Stimulated activated CD8-positive, alpha-beta memory T cell treated with anti-CD3 and anti-CD28 coated beads, Interleukin-4, amount 100 ng/mL, for 24 hours (primary cell): ENCODE measurements at regions not wholly inside any gene's neighbourhood (a gene's known extent, or its start where the extent isn't known, plus 50 kb on each side); places are given as distances from the start of the nearest gene placed in this dataset.

Experiments used
- DNase-seq: peaks from one replicate; pipeline ENCODE4 v3.0.0-alpha.2; 2020; ENCODE audit warnings: low read depth

GRCh38 chr14:49016381-49016780 is 569.8 kb downstream of the RPS29 start:
- no peak for DNase-seq

GRCh38 chr14:49014476-49014875 is 571.7 kb downstream of the RPS29 start:
- no peak for DNase-seq

- no peak for DNase-seq
Measured at GRCh38 chr14:49008363-49008762, 577.8 kb downstream of the RPS29 start.

- DNase-seq: no peak
Measured at GRCh38 chr14:48991141-48991540, 595.0 kb downstream of the RPS29 start.

- DNase-seq: no peak
Measured at GRCh38 chr14:48983351-48983888, 602.8 kb downstream of the RPS29 start.

GRCh38 chr14:48974994-48975393 is 611.2 kb downstream of the RPS29 start:
- no peak for DNase-seq

GRCh38 chr14:48973151-48973550 is 613.0 kb downstream of the RPS29 start:
- no peak for DNase-seq

- DNase-seq: no peak
Measured at GRCh38 chr14:48970943-48971342, 615.2 kb downstream of the RPS29 start.

- DNase-seq: no peak
Measured at GRCh38 chr14:48967419-48967818, 618.8 kb downstream of the RPS29 start.

- DNase-seq: no peak
Measured at GRCh38 chr14:48963231-48963790, 622.9 kb downstream of the RPS29 start.

- DNase-seq: no peak
Measured at GRCh38 chr14:48957486-48957885, 628.7 kb downstream of the RPS29 start.

- DNase-seq: no peak
Measured at GRCh38 chr14:48955857-48956256, 630.3 kb downstream of the RPS29 start.

- no peak for DNase-seq
Measured at GRCh38 chr14:48954446-48954845, 631.7 kb downstream of the RPS29 start.

- DNase-seq: no peak
Measured at GRCh38 chr14:48944809-48945208, 641.4 kb downstream of the RPS29 start.

- no peak for DNase-seq
Measured at GRCh38 chr14:48943913-48944312, 642.3 kb downstream of the RPS29 start.

- DNase-seq: no peak
Measured at GRCh38 chr14:48937541-48938195, 648.5 kb downstream of the RPS29 start.

- no peak for DNase-seq
Measured at GRCh38 chr14:48936849-48937248, 649.3 kb downstream of the RPS29 start.

GRCh38 chr14:48936362-48936761 is 649.8 kb downstream of the RPS29 start:
- DNase-seq: no peak

GRCh38 chr14:48925184-48925583 is 661.0 kb downstream of the RPS29 start:
- DNase-seq: no peak

GRCh38 chr14:48914921-48915320 is 671.3 kb downstream of the RPS29 start:
- no peak for DNase-seq

GRCh38 chr14:48914382-48914781 is 671.8 kb downstream of the RPS29 start:
- no peak for DNase-seq

- no peak for DNase-seq
Measured at GRCh38 chr14:48900565-48900964, 685.6 kb downstream of the RPS29 start.

GRCh38 chr14:48890333-48890732 is 695.8 kb downstream of the RPS29 start:
- DNase-seq: no peak

- DNase-seq: no peak
Measured at GRCh38 chr14:48876806-48877340, 709.3 kb downstream of the RPS29 start.
